GM06990 (cell line): ENCODE measurements at regions not wholly inside any gene's neighbourhood (a gene's known extent, or its start where the extent isn't known, plus 50 kb on each side); places are given as distances from the start of the nearest gene placed in this dataset.

Source experiments
- DNase-seq: peaks from one replicate; pipeline ENCODE4 v3.0.0-alpha.2; 2011; ENCODE audit not compliant: insufficient read length; ENCODE audit errors: extremely low read depth
- H3K27me3 ChIP-seq: replicated peaks from 2 replicates; pipeline ENCODE4 v1.6.0; 2011; ENCODE audit warnings: low read length; ENCODE audit not compliant: control insufficient read depth, insufficient read depth
- H3K36me3 ChIP-seq: 2 replicates; pipeline ENCODE4 v1.5.1; 2011; ENCODE audit warnings: low read length; ENCODE audit not compliant: control insufficient read depth, insufficient read depth
- H3K4me3 ChIP-seq: replicated peaks from 2 replicates; pipeline ENCODE4 v1.5.1; 2011; ENCODE audit warnings: low read depth, mild to moderate bottlenecking, control low read depth, low read length
- CTCF ChIP-seq: IDR thresholded peaks from 2 replicates; pipeline ENCODE4 v1.5.1; 2011; ENCODE audit warnings: low read length, control low read depth, mild to moderate bottlenecking, inconsistent platforms; ENCODE audit not compliant: insufficient read depth, poor library complexity, severe bottlenecking

GRCh38 chr6:140300331-140300730 is 925.9 kb upstream of the CITED2 start:
- no peak overlapping the region for H3K4me3 ChIP-seq
- no peak for TF ChIP-seq CTCF
- no peak for DNase-seq
- no peaks in the 10 kb centered on the region for H3K27me3 ChIP-seq
- no peaks in the 10 kb centered on the region for H3K36me3 ChIP-seq

- TF ChIP-seq CTCF = no peak
- Histone ChIP-seq H3K4me3 (no peak overlapping the region), H3K36me3 (no peaks in the 10 kb centered on the region), H3K27me3 (no peaks in the 10 kb centered on the region)
- DNase-seq = no peak
Measured at GRCh38 chr6:140289186-140289585, 914.7 kb upstream of the CITED2 start.

GRCh38 chr6:140285998-140286690 is 911.7 kb upstream of the CITED2 start:
- TF ChIP-seq CTCF = no peak

GRCh38 chr6:140285471-140285870 is 911.0 kb upstream of the CITED2 start:
- no peak for DNase-seq
- H3K27me3 ChIP-seq = no peaks in the 10 kb centered on the region
- no peak for TF ChIP-seq CTCF
- no peaks in the 10 kb centered on the region for H3K36me3 ChIP-seq
- H3K4me3 ChIP-seq = no peak overlapping the region

More at GRCh38 chr6:140285998-140286690, 911.7 kb upstream of the CITED2 start:
- no peak for DNase-seq
- Histone ChIP-seq H3K27me3 (no peaks in the 10 kb centered on the region), H3K4me3 (no peak overlapping the region), H3K36me3 (no peaks in the 10 kb centered on the region)

GRCh38 chr6:140284871-140285270 is 910.4 kb upstream of the CITED2 start:
- TF ChIP-seq CTCF = no peak
- Histone ChIP-seq H3K4me3 (no peak overlapping the region), H3K36me3 (no peaks in the 10 kb centered on the region), H3K27me3 (no peaks in the 10 kb centered on the region)
- no peak for DNase-seq

- no peak for TF ChIP-seq CTCF
- Histone ChIP-seq H3K4me3 (no peak overlapping the region), H3K27me3 (no peaks in the 10 kb centered on the region), H3K36me3 (no peaks in the 10 kb centered on the region)
- no peak for DNase-seq
Measured at GRCh38 chr6:140283197-140283596, 908.7 kb upstream of the CITED2 start.
